Loucy (cell line): ENCODE measurements at regions not wholly inside any gene's neighbourhood (a gene's known extent, or its start where the extent isn't known, plus 50 kb on each side); places are given as distances from the start of the nearest gene placed in this dataset.

Experiments used
- H2AFZ ChIP-seq: fragments of 200-600 bp; sonication (generic); 2 replicates; pipeline ENCODE4 v1.6.0; 2016; ENCODE audit warnings: antibody characterized with exemption, mild to moderate bottlenecking, low read length, moderate library complexity
- H3F3A ChIP-seq: fragments of 200-600 bp; 2 replicates; pipeline ENCODE4 v1.6.0; 2016; ENCODE audit warnings: antibody characterized with exemption, low read depth, mild to moderate bottlenecking
- H3K27me3 ChIP-seq: fragments of 200-600 bp; sonication (generic); 2 replicates; pipeline ENCODE4 v1.6.1; 2014; ENCODE audit warnings: low read length, mild to moderate bottlenecking; ENCODE audit not compliant: insufficient read depth, poor library complexity, severe bottlenecking
- H3K36me3 ChIP-seq: fragments of 200-600 bp; sonication (generic); 2 replicates; pipeline ENCODE4 v1.6.1; 2016; ENCODE audit warnings: low read length; ENCODE audit not compliant: insufficient read depth
- H3K4me1 ChIP-seq: fragments of 200-600 bp; sonication (generic); 2 replicates; pipeline ENCODE4 v1.5.1; 2014; ENCODE audit warnings: low read length, mild to moderate bottlenecking; ENCODE audit not compliant: insufficient read depth, poor library complexity, severe bottlenecking
- H3K4me2 ChIP-seq: fragments of 200-600 bp; sonication (generic); 2 replicates; pipeline ENCODE4 v1.6.0; 2014; ENCODE audit warnings: antibody characterized with exemption, low read length, low read depth, mild to moderate bottlenecking; ENCODE audit not compliant: poor library complexity, severe bottlenecking
- H3K4me3 ChIP-seq: fragments of 200-600 bp; sonication (generic); 2 replicates; pipeline ENCODE4 v1.5.1; 2014; ENCODE audit warnings: low read length, mild to moderate bottlenecking, mixed read lengths; ENCODE audit not compliant: poor library complexity, severe bottlenecking
- H3K79me2 ChIP-seq: fragments of 200-600 bp; sonication (generic); 2 replicates; pipeline ENCODE4 v1.6.1; 2014; ENCODE audit warnings: low read length; ENCODE audit not compliant: insufficient read depth
- H3K9ac ChIP-seq: fragments of 200-600 bp; sonication (generic); 2 replicates; pipeline ENCODE4 v1.6.0; 2014; ENCODE audit warnings: mild to moderate bottlenecking, low read depth, low read length, moderate library complexity; ENCODE audit not compliant: poor library complexity, severe bottlenecking
- H3K9me2 ChIP-seq: fragments of 200-600 bp; sonication (generic); replicated peaks from 2 replicates; pipeline ENCODE4 v1.6.1; 2016; ENCODE audit warnings: low read depth, low read length, mixed read lengths
- H3K9me3 ChIP-seq: fragments of 200-600 bp; sonication (generic); 2 replicates; pipeline ENCODE4 v1.6.1; 2014; ENCODE audit warnings: mild to moderate bottlenecking, antibody characterized with exemption, low read length, low read depth; ENCODE audit not compliant: insufficient read depth
- H4K20me1 ChIP-seq: fragments of 200-600 bp; sonication (generic); 2 replicates; pipeline ENCODE4 v1.6.0; 2014; ENCODE audit warnings: antibody characterized with exemption, low read length, mild to moderate bottlenecking; ENCODE audit not compliant: insufficient read depth, poor library complexity, severe bottlenecking
- CTCF ChIP-seq: fragments of 200-600 bp; sonication (generic); conservative IDR thresholded peaks from 2 replicates; pipeline ENCODE4 v1.5.1; 2014; ENCODE audit warnings: mild to moderate bottlenecking, antibody characterized with exemption, low read length
- EZH2phosphoT487 ChIP-seq: fragments of 200-600 bp; IDR thresholded peaks from 2 replicates; pipeline ENCODE4 v1.6.1; 2018; ENCODE audit warnings: antibody characterized with exemption, mild to moderate bottlenecking, moderate library complexity, borderline replicate concordance

- no peak overlapping the region for H3K4me3 ChIP-seq
- H3K27me3 ChIP-seq: no peaks in the 10 kb centered on the region
- no peaks in the 10 kb centered on the region for H3K9me2 ChIP-seq
- H3K4me1 ChIP-seq: no peaks in the 10 kb centered on the region
- no peak for TF ChIP-seq CTCF
- no peaks in the 10 kb centered on the region for H3K9me3 ChIP-seq
- H4K20me1 ChIP-seq: no peaks in the 10 kb centered on the region
- no peak overlapping the region for H3K4me2 ChIP-seq
- H3K36me3 ChIP-seq: no peaks in the 10 kb centered on the region
- no peaks in the 10 kb centered on the region for H3F3A ChIP-seq
- H3K9ac ChIP-seq: no peak overlapping the region
- no peaks in the 10 kb centered on the region for H3K79me2 ChIP-seq
- peak overlapping the region; percentile 22; the same call in 1 of the 2 replicates for H2AFZ ChIP-seq
Measured at GRCh38 chr1:87810166-87810565, 481.5 kb downstream of the LMO4 start.

DNA sequence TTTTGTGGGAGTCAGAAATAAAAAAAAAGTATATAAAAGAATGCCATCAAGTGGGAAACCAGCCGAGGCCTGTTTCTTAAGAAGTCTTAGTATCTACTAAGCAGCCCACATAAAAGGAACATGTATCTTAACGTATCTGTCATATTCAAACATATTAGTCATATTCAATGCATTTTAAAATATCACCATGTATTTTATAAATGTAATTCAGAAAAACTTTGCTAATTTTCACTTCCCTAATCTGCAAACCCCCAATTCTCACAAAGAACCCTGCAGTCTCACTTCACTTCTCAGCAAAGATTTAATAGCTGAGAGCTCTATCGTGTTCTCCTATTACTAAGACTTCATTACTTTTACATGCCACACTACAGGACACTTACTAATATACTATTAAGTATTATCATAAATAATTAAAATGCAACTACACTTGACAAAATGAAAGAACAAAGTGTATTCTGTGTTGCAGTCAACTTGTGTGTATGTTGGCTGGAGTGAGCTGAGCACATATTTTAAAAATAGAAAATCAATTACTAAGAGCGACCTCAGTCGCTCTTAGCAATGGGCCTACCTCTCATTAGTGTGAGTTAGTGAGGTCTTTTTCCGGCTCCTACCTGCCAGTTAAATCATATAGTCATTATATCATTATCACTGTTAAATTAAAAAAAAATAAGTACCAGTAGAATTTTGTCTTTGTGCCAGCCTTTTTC is 484.3 kb downstream of the LMO4 start:
- Histone ChIP-seq H3K27me3 (no peaks in the 10 kb centered on the region), H3K79me2 (no peaks in the 10 kb centered on the region), H3F3A (no peaks in the 10 kb centered on the region), H3K9ac (no peak overlapping the region), H3K9me2 (no peaks in the 10 kb centered on the region), H4K20me1 (no peaks in the 10 kb centered on the region), H3K4me1 (no peaks in the 10 kb centered on the region), H3K36me3 (no peaks in the 10 kb centered on the region), H2AFZ (no peak overlapping the region), H3K9me3 (no peaks in the 10 kb centered on the region), H3K4me2 (no peak overlapping the region), H3K4me3 (no peak overlapping the region)
- TF ChIP-seq CTCF (no peak), EZH2phosphoT487 (no peak)

DNA sequence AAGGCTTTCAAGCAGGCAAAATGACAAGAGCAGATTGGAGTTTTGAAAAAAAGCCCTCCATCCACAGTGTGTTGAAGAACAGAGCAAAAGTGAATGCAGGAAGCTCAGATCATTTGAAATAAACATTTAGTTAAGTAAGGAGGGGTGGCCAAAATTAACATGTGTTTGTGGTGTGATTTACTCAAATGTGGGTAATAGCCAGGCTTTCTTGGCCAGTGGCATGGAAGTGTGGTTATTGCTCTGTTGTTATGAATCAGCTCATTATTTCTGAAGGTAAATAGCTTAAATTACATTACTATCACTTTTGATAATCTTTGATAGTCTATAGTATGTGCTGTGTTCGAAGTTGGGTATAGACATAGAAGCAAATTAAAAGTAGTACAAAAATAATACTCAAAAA is 485.9 kb downstream of the LMO4 start:
- no peaks in the 10 kb centered on the region for H3K36me3 ChIP-seq
- TF ChIP-seq CTCF (no peak), EZH2phosphoT487 (no peak)

More for the DNA sequence above, 485.9 kb downstream of the LMO4 start:
- Histone ChIP-seq H3K9me3 (no peaks in the 10 kb centered on the region), H3K4me3 (no peak overlapping the region), H3F3A (no peaks in the 10 kb centered on the region), H3K9me2 (no peaks in the 10 kb centered on the region), H3K9ac (no peak overlapping the region), H3K4me1 (no peaks in the 10 kb centered on the region), H3K27me3 (no peaks in the 10 kb centered on the region), H2AFZ (no peak overlapping the region), H3K79me2 (no peaks in the 10 kb centered on the region), H3K4me2 (no peak overlapping the region), H4K20me1 (no peaks in the 10 kb centered on the region)
